Erythroblast (primary cell): ENCODE measurements at regions not wholly inside any gene's neighbourhood (a gene's known extent, or its start where the extent isn't known, plus 50 kb on each side); places are given as distances from the start of the nearest gene placed in this dataset.

Source experiments
- DNase-seq, 2 experiments: peaks; one replicate each; lab custom pipeline; 2025; lab: John Stamatoyannopoulos, UW
- GATA1 ChIP-seq: IDR thresholded peaks from 2 replicates; pipeline ENCODE4 v1.6.1; 2011; ENCODE audit warnings: low read depth, mild to moderate bottlenecking, control low read depth, low read length, moderate library complexity
- POLR2A ChIP-seq: IDR thresholded peaks from 2 replicates; pipeline ENCODE4 v1.6.1; 2011; ENCODE audit warnings: mild to moderate bottlenecking, low read length

GRCh38 chr6:100257793-100258395 lies 206.8 kb downstream of the SIM1 start:
- TF ChIP-seq POLR2A (no peak), GATA1 (no peak)
- DNase-seq: peak; percentile 53 to 81

DNA sequence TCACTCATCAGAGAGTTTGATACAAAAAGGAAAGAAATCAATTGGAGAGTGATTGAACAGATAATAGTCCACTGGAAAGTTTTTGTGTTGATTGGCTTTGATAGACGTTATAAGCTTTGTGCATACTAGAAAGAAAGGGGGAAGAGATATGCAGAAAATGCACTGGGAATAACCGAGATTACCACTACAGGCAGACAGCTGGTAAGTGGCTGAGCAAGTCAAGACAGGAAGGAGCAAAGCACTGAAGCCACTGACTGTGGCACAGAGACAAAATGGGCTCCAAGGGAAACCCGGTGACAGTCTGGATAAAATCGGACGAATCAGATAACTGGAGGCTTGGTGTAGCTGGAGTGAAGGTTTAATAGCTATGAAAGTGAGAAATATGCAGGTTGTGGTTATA lies 209.0 kb downstream of the SIM1 start:
- no peak for DNase-seq
- TF ChIP-seq POLR2A (no peak), GATA1 (no peak)

- no peak for DNase-seq
- TF ChIP-seq GATA1 (no peak), POLR2A (no peak)
These were observed 217.6 kb downstream of the SIM1 start for GRCh38 chr6:100247123-100247522.

- no peak for DNase-seq
- TF ChIP-seq POLR2A (no peak), GATA1 (no peak)
These were observed 218.5 kb downstream of the SIM1 start for GRCh38 chr6:100246206-100246605.

DNA sequence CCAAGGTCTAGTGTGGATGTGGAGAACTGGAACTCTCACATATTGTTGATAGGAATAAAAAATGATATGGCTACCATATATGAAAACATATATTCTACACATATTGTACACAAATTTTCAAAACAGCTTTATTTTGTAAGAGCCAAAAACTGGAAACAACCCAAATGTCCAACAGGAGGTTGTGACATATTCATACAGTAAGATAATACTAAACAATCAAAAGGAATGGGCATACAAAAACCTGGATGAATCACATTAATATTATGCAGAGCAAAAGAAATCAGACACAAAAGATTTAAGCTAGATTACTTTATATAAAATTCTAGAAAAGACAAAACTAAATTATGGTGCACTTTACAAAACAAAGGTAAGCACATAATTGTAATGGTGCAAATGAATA lies 223.9 kb downstream of the SIM1 start:
- TF ChIP-seq GATA1 (no peak), POLR2A (no peak)

DNA sequence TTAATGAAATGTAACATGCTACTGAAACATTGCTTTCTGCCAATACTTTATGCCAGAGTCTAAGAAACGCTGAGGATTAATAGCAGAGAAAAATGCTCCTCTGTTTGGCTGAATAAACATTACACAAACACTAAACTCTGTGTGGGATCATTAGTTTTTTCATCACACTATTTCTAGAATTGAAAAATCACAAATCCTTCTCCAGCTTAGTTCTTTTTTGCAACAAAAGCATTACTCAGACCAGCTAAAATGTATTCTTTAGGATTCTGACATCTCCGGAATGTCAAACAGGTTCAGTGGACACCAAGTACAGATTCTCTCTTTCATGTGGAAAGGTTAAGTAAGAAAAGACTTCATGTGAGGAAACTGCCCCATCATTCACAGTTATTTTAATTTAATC lies 226.9 kb downstream of the SIM1 start:
- DNase-seq: no peak
- TF ChIP-seq POLR2A (no peak), GATA1 (no peak)

More for the DNA sequence above, 223.9 kb downstream of the SIM1 start:
- no peak for DNase-seq

DNA sequence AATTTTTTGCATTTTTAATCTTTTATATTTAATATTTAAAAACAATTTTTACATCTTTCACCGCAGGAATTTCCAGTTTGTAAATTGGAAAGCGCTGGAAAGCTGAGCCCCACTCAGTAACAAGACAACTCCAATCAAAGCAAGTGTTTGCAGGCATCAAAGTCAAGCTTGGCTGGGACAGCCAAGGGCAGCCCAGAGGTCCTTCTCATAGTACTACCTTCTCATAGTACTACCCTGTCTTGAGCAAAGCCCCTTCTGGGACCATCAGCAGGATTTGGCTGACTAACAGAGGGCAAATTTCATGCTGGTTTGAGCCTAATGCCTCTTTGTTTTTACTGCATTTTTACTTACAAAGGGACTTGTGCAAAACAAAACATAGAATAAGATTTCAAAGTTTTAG lies 228.3 kb downstream of the SIM1 start:
- TF ChIP-seq GATA1: no peak
- no peak for TF ChIP-seq POLR2A
- DNase-seq: no peak

- DNase-seq: no peak
These were observed 229.1 kb downstream of the SIM1 start for GRCh38 chr6:100235631-100236030.

GRCh38 chr6:100234625-100235024 lies 230.1 kb downstream of the SIM1 start:
- TF ChIP-seq GATA1 (no peak), POLR2A (no peak)
- DNase-seq: no peak

More at GRCh38 chr6:100235631-100236030, 229.1 kb downstream of the SIM1 start:
- TF ChIP-seq POLR2A: no peak
- no peak for TF ChIP-seq GATA1

DNA sequence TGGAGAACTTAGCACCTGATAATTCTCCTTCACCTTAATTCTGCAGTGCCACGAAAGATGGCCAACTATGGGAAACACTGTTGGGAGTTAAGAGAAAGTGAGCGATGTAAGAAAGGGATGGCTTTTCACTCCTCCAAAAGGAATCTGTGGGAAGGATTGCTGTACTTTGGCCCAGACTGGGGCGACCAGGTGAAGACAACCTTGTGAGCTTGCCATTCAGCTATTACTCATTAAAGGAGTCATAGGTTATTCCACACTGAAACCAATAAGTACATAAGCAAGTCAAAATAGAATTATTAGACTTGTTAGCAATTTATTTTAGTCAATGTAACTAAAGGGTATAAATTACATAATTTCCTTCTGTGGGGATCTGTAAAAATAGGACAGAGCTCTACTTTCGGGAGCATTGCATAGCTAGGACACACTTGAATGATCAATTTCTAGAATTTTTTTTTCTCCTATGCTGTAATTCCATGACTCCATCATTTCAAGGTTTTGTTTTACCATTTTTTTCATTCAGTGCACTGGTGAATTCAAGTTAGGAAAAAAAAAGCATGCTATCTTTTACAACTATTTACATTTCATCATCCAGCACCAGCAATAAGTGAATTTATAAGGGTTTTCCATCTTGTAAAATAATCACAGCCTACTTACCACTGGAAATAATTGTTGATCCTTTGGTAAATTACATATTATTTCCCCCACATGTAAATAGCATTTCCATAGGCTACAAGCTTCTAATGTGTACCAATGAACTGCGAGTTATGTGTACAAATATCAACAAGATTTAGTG lies 231.7 kb downstream of the SIM1 start:
- TF ChIP-seq GATA1: no peak
- TF ChIP-seq POLR2A: no peak
- DNase-seq: no peak

GRCh38 chr6:100230953-100231316 lies 233.8 kb downstream of the SIM1 start:
- DNase-seq: no peak
- TF ChIP-seq GATA1: no peak
- TF ChIP-seq POLR2A: no peak

- TF ChIP-seq GATA1 (no peak), POLR2A (no peak)
- DNase-seq: no peak
These were observed 234.4 kb downstream of the SIM1 start for GRCh38 chr6:100230115-100230952.

DNA sequence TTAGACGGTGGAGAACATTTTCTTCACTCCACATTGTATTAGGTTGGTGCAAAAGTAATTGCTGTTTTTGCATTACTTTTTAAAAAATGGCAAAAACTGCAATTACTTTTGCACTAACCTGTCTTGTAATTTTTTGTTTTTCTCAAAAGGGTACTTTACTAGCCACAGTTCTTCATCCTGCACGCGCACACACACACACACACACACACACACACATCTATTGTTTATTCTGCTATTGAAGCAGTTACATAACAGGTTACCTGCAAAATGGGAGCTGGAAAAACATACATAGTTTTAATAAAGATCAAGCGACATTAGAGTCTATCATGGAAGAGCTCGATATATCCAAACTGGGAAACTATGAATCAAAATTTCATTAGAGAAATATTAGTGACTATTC lies 235.2 kb downstream of the SIM1 start:
- DNase-seq: no peak
- TF ChIP-seq GATA1: no peak
- TF ChIP-seq POLR2A: no peak

GRCh38 chr6:100228834-100229441 lies 234.9 kb upstream of the MCHR2 start:
- no peak for TF ChIP-seq GATA1
- TF ChIP-seq POLR2A: no peak
- peak; percentile 75 to 84 for DNase-seq
